ENCODE measurements at regions not wholly inside any gene's neighbourhood (a gene's known extent, or its start where the extent isn't known, plus 50 kb on each side); places are given as distances from the start of the nearest gene placed in this dataset.

- no peak overlapping the region for H3K27ac ChIP-seq
- no peak overlapping the region for H3K9ac ChIP-seq
- no peaks in the 10 kb centered on the region for H3K9me3 ChIP-seq
- no peak overlapping the region for H3K4me3 ChIP-seq
- no peak for TF ChIP-seq Cebpa-rat (IDR thresholded peaks at IDR 0.05)
- H4K20me1 ChIP-seq, result no peaks in the 10 kb centered on the region
- no peaks in the 10 kb centered on the region for H3K4me1 ChIP-seq
- H3K4me2 ChIP-seq, result no peak overlapping the region
- H3K36me3 ChIP-seq, result no peaks in the 10 kb centered on the region
- H3K27me3 ChIP-seq, result no peaks in the 10 kb centered on the region
These were observed 183.3 kb upstream of the ROPN1 start for GRCh38 chr3:124174910-124175874.

- TF ChIP-seq Cebpa-rat (IDR thresholded peaks at IDR 0.05), result no peak
- Histone ChIP-seq H3K27ac (no peak overlapping the region), H3K36me3 (no peaks in the 10 kb centered on the region)
These were observed 185.1 kb upstream of the ROPN1 start for GRCh38 chr3:124177071-124177470.

DNA sequence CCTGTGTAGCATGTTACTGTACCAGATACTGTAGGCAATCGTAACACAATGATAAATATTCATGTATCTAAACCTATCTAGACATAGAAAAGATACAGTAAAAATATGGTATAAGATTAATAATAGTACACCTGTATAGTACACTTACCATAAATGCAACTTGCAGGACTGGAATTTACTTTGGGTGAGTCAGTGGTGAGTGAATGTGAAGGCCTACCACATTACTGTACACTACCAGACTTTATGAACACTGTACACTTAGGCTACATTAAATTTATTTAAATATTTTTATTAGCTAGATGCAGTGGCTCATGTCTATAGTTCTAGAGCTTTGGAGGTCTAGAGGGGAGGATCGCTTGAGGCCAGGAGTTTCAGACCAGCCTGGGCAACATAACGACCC is 186.6 kb upstream of the ROPN1 start:
- H3K9ac ChIP-seq, result no peak overlapping the region
- H3K4me1 ChIP-seq, result no peaks in the 10 kb centered on the region
- no peaks in the 10 kb centered on the region for H3K36me3 ChIP-seq
- no peak overlapping the region for H3K27ac ChIP-seq
- H3K4me2 ChIP-seq, result no peak overlapping the region
- no peak overlapping the region for H3K4me3 ChIP-seq
- no peaks in the 10 kb centered on the region for H4K20me1 ChIP-seq
- no peaks in the 10 kb centered on the region for H3K27me3 ChIP-seq
- no peaks in the 10 kb centered on the region for H3K9me3 ChIP-seq
- TF ChIP-seq Cebpa-rat (IDR thresholded peaks at IDR 0.05), result no peak

More at GRCh38 chr3:124177071-124177470, 185.1 kb upstream of the ROPN1 start:
- Histone ChIP-seq H3K4me3 (no peak overlapping the region), H3K9me3 (no peaks in the 10 kb centered on the region), H3K9ac (no peak overlapping the region), H3K4me1 (no peaks in the 10 kb centered on the region), H3K4me2 (no peak overlapping the region), H4K20me1 (no peaks in the 10 kb centered on the region), H3K27me3 (no peaks in the 10 kb centered on the region)

DNA sequence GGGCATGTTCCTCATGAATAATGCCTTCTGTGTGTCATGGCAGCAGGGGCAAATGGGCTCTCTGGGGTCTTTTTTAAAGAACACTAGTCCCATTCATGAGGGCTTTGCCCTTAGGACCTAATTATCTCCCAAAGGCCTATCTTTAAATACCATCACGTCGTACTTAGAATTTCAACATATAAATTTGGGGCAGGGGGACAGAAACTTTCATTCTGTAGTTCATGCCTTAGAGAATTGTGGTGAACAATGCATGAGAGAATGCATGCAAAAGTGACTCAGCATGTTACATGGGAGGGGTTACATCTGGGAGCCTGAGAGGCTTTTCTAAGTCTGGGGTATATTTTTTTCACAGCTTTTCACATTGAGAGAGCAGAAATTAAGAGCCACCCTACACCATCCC is 208.5 kb upstream of the ROPN1 start:
- Histone ChIP-seq H3K27ac (no peak overlapping the region), H3K4me3 (no peak overlapping the region), H4K20me1 (no peaks in the 10 kb centered on the region), H3K36me3 (no peaks in the 10 kb centered on the region), H3K9me3 (no peaks in the 10 kb centered on the region), H3K4me1 (no peaks in the 10 kb centered on the region), H3K4me2 (no peak overlapping the region), H3K9ac (no peak overlapping the region), H3K27me3 (no peaks in the 10 kb centered on the region)
- no peak for TF ChIP-seq Cebpa-rat (IDR thresholded peaks at IDR 0.05)

DNA sequence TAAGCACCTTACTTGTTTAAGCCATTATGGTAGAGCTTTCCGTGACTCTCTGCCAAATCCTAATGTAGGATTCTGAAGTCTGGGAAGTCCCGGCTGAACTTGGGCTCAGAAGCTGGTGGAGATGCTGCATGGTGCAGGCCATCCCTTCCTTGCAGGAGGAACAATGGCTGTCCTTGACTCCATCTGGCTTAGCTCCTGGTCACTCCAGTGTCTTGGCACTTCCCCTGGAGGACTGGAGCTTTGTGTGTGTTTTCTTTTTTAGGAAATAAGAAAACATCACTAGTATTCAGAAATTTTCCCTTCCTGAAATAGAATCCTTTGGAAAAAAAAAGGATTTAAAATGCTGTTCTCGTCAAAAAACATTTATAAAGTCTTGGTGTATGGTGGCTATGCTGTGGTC is 209.3 kb upstream of the ROPN1 start:
- peaks cover 3% of the 10 kb centered on the region; the same call in 1 of the 2 replicates for H4K20me1 ChIP-seq
- TF ChIP-seq Cebpa-rat (IDR thresholded peaks at IDR 0.05), result no peak
- H3K4me2 ChIP-seq, result no peak overlapping the region
- no peak overlapping the region for H3K27ac ChIP-seq
- no peaks in the 10 kb centered on the region for H3K36me3 ChIP-seq
- H3K9me3 ChIP-seq, result no peaks in the 10 kb centered on the region
- no peak overlapping the region for H3K9ac ChIP-seq
- no peaks in the 10 kb centered on the region for H3K27me3 ChIP-seq
- H3K4me3 ChIP-seq, result no peak overlapping the region
- H3K4me1 ChIP-seq, result no peaks in the 10 kb centered on the region

- no peaks in the 10 kb centered on the region for H3K4me1 ChIP-seq
- no peaks in the 10 kb centered on the region for H3K27me3 ChIP-seq
- no peak overlapping the region for H3K27ac ChIP-seq
- H3K9me3 ChIP-seq, result no peaks in the 10 kb centered on the region
- TF ChIP-seq Cebpa-rat (IDR thresholded peaks at IDR 0.05), result no peak
- no peak overlapping the region for H3K4me2 ChIP-seq
- no peak overlapping the region for H3K9ac ChIP-seq
- H3K36me3 ChIP-seq, result no peaks in the 10 kb centered on the region
- H3K4me3 ChIP-seq, result no peak overlapping the region
- H4K20me1 ChIP-seq, result peaks cover 5% of the 10 kb centered on the region; the same call in 1 of the 2 replicates
These were observed 209.9 kb upstream of the ROPN1 start for GRCh38 chr3:124201786-124202185.

DNA sequence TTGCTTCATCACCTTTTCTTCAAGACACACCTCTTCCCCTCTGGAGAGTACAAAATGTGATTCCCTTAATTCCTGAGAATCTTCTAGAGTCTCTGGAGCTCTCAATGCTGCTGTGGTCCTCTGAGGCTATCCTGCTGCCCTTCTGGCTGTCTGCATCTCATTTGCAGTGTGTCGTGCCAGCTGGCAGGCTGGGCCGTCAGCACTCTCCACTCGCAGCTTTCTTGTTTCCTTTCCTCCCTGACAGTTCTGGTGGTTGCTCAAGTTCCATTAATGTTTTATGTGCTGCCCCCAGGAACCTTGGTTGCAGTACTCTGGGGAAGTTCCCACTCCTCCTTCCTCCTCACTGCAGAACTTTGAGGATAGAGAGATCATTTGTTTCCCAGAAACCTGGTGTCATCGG is 210.8 kb upstream of the ROPN1 start:
- no peak for TF ChIP-seq Cebpa-rat (IDR thresholded peaks at IDR 0.05)
- Histone ChIP-seq H3K27me3 (no peaks in the 10 kb centered on the region), H3K9ac (no peak overlapping the region), H3K4me3 (no peak overlapping the region), H3K36me3 (no peaks in the 10 kb centered on the region), H3K27ac (no peak overlapping the region), H3K9me3 (no peaks in the 10 kb centered on the region), H3K4me2 (no peak overlapping the region), H4K20me1 (peaks cover 5% of the 10 kb centered on the region; the same call in 1 of the 2 replicates), H3K4me1 (peaks cover 8% of the 10 kb centered on the region)

DNA sequence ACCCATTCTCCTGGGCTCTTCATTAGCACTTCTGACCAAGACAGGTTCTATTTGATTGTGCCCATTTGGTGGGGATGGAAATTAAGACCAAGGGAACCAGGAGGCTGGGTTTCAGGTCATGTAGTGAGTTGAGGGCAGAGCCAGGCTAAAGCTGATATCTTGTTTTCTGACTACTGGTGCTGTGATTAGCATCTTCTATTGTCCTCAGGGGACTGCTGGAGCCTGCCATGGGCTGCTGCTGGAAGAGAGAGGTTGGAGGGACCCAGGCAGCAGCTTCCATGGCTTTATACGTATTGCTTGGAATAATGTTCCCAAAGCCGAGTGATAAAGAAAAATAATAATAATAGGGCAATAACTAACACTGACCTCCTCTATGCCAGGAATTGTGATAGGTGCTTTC is 211.4 kb upstream of the ROPN1 start:
- Histone ChIP-seq H3K27me3 (no peaks in the 10 kb centered on the region), H3K9me3 (no peaks in the 10 kb centered on the region), H3K36me3 (no peaks in the 10 kb centered on the region), H4K20me1 (peaks cover 5% of the 10 kb centered on the region; the same call in 1 of the 2 replicates), H3K27ac (no peak overlapping the region), H3K4me3 (no peak overlapping the region), H3K4me2 (no peak overlapping the region), H3K4me1 (peaks cover 13% of the 10 kb centered on the region), H3K9ac (no peak overlapping the region)
- TF ChIP-seq Cebpa-rat (IDR thresholded peaks at IDR 0.05), result no peak

- Histone ChIP-seq H3K27me3 (no peaks in the 10 kb centered on the region), H3K4me3 (no peak overlapping the region), H3K4me2 (no peak overlapping the region; the same call in 1 of the 2 replicates), H3K4me1 (peaks cover 13% of the 10 kb centered on the region), H3K27ac (no peak overlapping the region), H3K9me3 (no peaks in the 10 kb centered on the region), H3K36me3 (no peaks in the 10 kb centered on the region), H3K9ac (no peak overlapping the region), H4K20me1 (peaks cover 17% of the 10 kb centered on the region; the same call in 1 of the 2 replicates)
- no peak for TF ChIP-seq Cebpa-rat (IDR thresholded peaks at IDR 0.05)
These were observed 214.5 kb upstream of the ROPN1 start for GRCh38 chr3:124206225-124207055.

DNA sequence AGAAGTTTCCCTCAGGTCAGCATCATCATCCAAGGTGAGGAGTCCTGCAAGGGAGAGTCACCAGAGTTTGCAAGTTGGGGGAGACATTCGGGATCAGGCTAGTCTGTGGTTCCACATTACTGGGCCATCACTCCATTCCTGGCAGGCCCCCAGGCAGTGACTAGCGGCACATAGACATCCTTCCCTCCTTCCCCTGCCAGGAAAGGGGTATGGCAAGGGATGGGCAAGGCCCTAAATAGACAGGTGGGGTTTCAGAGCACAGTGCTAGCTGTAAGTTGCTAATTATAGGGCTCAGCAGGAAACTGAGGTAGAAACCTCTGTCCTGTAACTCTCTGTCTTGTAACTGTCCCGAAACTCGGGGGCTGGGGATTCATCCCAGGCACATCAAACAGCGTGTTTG is 215.2 kb upstream of the ROPN1 start:
- no peaks in the 10 kb centered on the region for H3K27me3 ChIP-seq
- H3K4me1 ChIP-seq, result peaks cover 13% of the 10 kb centered on the region
- TF ChIP-seq Cebpa-rat (IDR thresholded peaks at IDR 0.05), result no peak
- H3K4me3 ChIP-seq, result no peak overlapping the region
- no peak overlapping the region for H3K27ac ChIP-seq
- H3K36me3 ChIP-seq, result no peaks in the 10 kb centered on the region
- H3K9ac ChIP-seq, result no peak overlapping the region
- no peaks in the 10 kb centered on the region for H3K9me3 ChIP-seq
- peak overlapping the region; percentile 59 for H3K4me2 ChIP-seq
- peaks cover 20% of the 10 kb centered on the region; the same call in 1 of the 2 replicates for H4K20me1 ChIP-seq

Data from BLaER1 (cell line).